ENCODE measurements at regions not wholly inside any gene's neighbourhood (a gene's known extent, or its start where the extent isn't known, plus 50 kb on each side); places are given as distances from the start of the nearest gene placed in this dataset.

- Mint-ChIP-seq H3K36me3 (no peaks in the 10 kb centered on the region), H3K27ac (no peak overlapping the region), H3K27me3 (ENCODE audit: low read depth) (no peaks in the 10 kb centered on the region), H3K4me1 (no peaks in the 10 kb centered on the region), H3K4me3 (no peak overlapping the region), H3K9me3 (no peaks in the 10 kb centered on the region)
- TF ChIP-seq ZNF138 (CRISPR knock-in tag; conservative IDR thresholded peaks at IDR 0.05) (no peak), ZNF532 (CRISPR knock-in tag; IDR thresholded peaks at IDR 0.05; ENCODE audit: borderline replicate concordance) (no peak), ZNF263 (CRISPR knock-in tag; IDR thresholded peaks at IDR 0.05; ENCODE audit: low read depth) (no peak), ZNF423 (CRISPR knock-in tag; IDR thresholded peaks at IDR 0.05) (no peak), STAT6 (CRISPR knock-in tag; conservative IDR thresholded peaks at IDR 0.05; ENCODE audit: low read depth) (no peak), ELF4 (CRISPR knock-in tag; IDR thresholded peaks at IDR 0.05; ENCODE audit: low read depth) (no peak), FOXP4 (CRISPR knock-in tag; IDR thresholded peaks at IDR 0.05) (no peak), ZNF425 (CRISPR knock-in tag; conservative IDR thresholded peaks at IDR 0.05) (no peak), CBFB (CRISPR knock-in tag; IDR thresholded peaks at IDR 0.05; ENCODE audit: low read depth) (no peak), KAT7 (CRISPR knock-in tag; IDR thresholded peaks at IDR 0.05; ENCODE audit: borderline replicate concordance) (no peak)
- TF ChIP-seq, protein P1, sequence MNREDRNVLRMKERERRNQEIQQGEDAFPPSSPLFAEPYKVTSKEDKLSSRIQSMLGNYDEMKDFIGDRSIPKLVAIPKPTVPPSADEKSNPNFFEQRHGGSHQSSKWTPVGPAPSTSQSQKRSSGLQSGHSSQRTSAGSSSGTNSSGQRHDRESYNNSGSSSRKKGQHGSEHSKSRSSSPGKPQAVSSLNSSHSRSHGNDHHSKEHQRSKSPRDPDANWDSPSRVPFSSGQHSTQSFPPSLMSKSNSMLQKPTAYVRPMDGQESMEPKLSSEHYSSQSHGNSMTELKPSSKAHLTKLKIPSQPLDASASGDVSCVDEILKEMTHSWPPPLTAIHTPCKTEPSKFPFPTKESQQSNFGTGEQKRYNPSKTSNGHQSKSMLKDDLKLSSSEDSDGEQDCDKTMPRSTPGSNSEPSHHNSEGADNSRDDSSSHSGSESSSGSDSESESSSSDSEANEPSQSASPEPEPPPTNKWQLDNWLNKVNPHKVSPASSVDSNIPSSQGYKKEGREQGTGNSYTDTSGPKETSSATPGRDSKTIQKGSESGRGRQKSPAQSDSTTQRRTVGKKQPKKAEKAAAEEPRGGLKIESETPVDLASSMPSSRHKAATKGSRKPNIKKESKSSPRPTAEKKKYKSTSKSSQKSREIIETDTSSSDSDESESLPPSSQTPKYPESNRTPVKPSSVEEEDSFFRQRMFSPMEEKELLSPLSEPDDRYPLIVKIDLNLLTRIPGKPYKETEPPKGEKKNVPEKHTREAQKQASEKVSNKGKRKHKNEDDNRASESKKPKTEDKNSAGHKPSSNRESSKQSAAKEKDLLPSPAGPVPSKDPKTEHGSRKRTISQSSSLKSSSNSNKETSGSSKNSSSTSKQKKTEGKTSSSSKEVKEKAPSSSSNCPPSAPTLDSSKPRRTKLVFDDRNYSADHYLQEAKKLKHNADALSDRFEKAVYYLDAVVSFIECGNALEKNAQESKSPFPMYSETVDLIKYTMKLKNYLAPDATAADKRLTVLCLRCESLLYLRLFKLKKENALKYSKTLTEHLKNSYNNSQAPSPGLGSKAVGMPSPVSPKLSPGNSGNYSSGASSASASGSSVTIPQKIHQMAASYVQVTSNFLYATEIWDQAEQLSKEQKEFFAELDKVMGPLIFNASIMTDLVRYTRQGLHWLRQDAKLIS (CRISPR knock-in tag; IDR thresholded peaks at IDR 0.05; ENCODE audit: borderline replicate concordance) = no peak
- ChIA-PET CTCF (no interaction called here), POLR2A (interaction anchor here (0.5 kb wide), 1 partner anchor 144 kb away, joined by 6 read pairs; no protein-coding TSS in a partner anchor)
- ATAC-seq = no peak
- no peak for DNase-seq (ENCODE audit: low spot score)
These were observed 258.9 kb upstream of the DDX53 start for GRCh38 chrX:22740836-22741235.

All from WTC11 (cell line).